GM18507 (cell line): ENCODE measurements at regions not wholly inside any gene's neighbourhood (a gene's known extent, or its start where the extent isn't known, plus 50 kb on each side); places are given as distances from the start of the nearest gene placed in this dataset.
"Not testable (repeated sequence)": the region's sequence is repeated elsewhere in the genome, so short reads cannot be mapped to it uniquely, and the experiment has no call there.

Source experiments
- DNase-seq: peaks from one replicate; pipeline ENCODE4 v3.0.0; 2011; ENCODE audit warnings: low read depth; ENCODE audit not compliant: insufficient read length; ENCODE audit errors: extremely low spot score
- FAIRE-seq: peaks from 2 replicates; lab custom pipeline; 2011; peaks lifted over from hg19 to GRCh38; lab: Jason Lieb, UNC

DNA sequence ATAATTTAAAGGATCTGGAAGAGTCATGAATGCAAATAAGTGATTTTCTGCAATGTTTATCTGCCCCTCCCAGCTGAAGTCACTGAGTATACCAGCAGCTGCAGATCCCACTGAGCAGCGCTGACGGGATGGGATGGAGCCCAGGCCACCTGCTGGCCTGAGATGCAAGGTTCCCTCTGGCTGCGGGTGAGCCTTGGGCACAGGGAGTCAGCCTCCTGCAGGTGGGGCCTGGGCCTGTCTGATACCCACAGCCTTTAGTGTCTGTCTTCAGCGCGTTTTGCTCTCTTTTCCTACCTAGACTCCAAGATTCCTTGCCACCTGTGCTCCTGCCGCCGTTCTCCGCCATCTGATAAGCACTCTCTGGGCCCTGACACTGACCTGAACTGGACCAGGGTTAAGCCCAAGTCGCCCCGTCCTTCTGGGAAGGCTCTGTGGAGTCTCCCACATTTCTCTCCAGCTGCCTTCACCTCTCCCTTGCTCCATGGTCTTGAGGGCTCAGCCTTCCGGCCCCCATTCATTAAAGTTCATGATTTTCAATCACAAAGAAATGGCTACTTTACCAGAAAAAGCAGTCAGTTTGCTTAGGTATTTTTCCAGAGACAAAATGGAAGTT, 223.1 kb upstream of the FAT1 start:
- FAIRE-seq, result no peak
- no peak for DNase-seq

- DNase-seq (no peak), FAIRE-seq (no peak)
Observed at GRCh38 chr4:186948361-186949242, 224.9 kb upstream of the FAT1 start.

GRCh38 chr4:186949847-186950246, 226.2 kb upstream of the FAT1 start:
- FAIRE-seq (no peak), DNase-seq (no peak)

DNA sequence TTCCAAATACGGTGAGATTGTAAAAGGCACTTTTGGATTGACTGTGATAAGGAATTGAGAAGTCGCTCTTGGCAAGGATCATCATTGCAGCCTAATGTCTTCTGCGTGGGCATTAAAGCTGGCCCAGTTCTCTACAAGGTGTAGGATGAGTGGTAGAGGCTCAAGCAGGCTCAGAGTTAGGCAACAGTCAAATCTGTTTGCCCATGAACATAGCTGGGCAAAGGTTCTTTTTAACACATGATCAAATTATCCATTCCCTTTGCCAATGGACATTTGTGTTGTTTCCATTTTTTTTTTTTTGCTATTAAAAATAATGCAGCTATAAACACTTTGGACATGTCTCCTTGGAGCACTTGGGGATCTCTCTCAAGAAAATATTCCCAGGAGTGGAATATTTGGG, 229.1 kb upstream of the FAT1 start:
- DNase-seq (no peak), FAIRE-seq (no peak)

DNA sequence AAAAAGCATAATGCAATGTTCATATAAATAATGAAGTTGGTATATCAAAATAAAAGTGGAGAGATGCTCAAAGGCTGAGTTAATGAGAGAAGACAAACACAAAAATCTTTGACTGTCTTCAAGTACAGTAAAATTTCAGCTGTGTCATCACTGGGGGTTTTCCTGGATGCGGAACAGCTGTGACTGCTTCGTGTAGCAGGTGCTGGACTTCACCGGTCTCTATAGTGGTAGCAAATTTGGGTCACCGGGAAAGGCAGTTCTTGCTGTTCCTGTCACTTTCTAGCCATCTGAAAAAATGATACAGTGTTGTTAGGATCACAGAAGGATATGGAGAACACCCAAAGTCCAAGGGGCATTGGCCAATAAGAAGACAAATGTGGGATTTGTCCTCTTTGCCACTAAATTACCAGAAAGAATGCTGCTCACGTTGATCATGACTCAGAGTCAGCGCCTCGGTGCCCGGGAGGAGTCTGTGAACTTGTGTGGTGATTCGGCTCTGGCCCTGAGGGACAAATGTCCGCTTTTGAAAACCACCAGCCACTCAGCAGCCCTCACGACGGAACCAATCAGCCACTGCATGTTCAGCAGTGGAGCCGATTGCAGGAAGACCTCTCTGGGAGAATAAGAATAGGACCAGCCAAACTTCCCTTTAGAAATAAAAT, 230.1 kb upstream of the FAT1 start:
- no peak for DNase-seq
- FAIRE-seq, result no peak

DNA sequence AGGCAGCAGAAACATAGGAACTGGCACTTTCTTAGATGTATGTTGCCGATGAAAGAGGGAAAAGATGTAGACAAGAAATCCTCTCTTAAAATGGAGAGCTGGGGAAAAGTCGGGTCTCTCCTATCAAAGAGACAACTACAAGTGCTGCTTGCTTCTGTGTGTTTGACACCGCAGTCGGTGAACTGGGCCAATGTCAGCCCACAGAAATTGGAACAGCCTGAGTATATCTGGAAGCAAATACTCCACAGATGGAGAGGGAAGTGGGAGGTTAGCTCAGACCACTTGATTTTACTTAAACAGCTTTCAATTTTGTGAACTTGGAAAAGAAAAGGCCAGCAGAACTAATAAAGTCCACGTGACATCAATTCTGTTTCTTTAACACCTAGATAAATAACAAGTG, 230.9 kb upstream of the FAT1 start:
- no peak for DNase-seq
- no peak for FAIRE-seq

GRCh38 chr4:186954956-186955355, 231.3 kb upstream of the FAT1 start:
- no peak for FAIRE-seq
- DNase-seq, result no peak

DNA sequence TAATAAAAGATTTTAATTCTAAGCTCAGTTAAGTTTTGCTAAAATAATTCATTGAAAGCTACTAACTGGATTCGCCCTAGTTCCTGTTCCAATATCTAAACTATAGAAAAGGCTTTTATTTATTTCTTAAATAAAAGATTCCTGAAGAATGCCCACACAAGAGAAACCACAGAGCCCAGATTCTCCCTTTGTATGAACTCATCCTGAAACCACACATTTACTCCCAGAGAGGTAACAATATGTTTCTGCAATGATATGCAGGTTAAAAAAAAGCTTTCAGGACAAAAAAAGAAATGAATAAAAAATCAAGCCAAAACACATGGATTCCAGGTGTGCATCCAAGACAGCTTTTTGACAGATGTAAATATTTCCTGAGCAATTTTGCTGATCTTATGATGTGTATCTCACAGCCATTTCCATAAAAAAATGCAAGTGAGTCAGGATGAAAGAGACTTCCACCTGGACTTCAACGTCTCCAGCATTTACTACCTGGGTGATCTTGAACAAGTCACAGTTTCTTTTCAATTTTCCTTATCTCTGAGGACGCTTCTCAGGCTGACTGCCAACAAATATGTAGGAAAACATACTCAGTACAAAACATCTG, 234.4 kb upstream of the FAT1 start:
- no peak for DNase-seq

GRCh38 chr4:186958726-186959350, 235.2 kb upstream of the FAT1 start:
- FAIRE-seq (no peak), DNase-seq (no peak)

More for the DNA sequence above, 234.4 kb upstream of the FAT1 start:
- no peak for FAIRE-seq

DNA sequence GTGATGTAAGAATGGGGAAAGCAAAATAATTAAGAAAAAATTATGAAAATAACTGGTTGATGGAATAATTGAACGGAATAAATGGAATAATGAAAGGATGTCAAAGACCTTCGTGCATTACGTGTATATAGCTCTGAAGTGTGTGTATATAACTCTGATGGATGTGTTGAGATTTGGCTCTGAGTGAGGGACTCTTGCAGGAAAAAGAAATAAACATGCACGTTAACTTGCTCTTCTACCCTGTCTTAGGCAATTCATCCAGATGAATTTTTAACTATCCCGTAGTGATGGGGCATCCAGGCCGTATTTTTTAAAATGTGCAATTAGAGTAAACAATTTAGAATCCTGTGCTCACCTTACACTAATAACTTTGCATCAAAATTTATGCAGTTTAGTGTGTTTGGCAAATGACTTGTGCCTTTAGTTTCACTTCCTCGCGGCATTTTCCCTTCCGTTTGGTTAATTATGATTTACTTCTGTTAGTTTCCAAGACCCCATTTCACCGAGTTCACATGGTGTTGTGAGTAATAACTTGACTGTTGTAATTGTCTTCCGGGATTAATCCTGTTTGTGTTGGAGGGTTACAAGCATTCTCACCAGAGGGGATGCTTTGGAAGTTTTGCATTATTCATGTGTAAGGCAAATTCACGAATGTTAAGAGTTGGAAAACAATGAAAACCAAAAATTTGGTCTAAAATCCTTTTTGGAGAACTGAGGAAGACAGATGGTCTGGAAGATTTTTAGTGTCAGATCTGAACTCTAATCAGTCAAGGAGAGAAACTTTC, 256.5 kb upstream of the FAT1 start:
- DNase-seq, result no peak
- FAIRE-seq, result no peak

DNA sequence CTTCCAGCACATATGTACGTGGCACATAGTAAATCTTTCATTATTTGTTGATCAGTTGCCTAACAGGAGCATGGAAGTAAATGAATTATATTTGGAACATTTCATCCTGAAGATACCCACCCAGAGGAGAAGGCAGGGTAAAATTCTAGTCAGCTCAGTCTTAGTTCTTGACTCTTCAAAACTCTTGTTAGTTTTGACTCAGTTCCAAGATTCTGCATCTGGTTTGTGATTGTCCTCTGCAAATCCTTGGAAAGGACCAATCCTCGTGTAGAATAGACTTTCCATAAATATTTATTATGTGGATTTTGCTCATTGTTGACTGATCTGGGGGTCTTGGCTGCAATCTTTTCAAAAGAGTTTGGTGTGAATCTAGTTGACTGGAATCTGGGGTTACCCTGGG, 257.5 kb upstream of the FAT1 start:
- DNase-seq (no peak), FAIRE-seq (no peak)

DNA sequence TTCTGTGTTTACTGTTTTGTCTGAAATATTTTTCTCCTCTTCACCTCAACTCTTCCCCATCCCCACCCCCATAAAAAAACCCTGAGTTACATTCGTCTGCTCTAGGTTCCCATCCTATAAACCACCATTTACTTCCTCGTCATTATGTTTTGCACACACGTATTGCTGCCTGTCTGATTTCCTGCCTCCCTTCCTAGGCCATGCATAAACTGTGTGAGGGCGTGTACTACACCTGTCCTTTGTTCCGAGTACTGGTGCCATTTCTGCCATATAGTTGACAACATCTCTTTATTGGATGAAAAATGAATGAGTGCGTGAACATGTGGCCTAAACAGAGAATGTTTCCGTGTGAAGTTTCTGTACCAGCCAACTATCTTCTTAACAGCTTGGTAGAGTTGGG, 258.5 kb upstream of the FAT1 start:
- no peak for FAIRE-seq
- no peak for DNase-seq

- FAIRE-seq, result no peak
- no peak for DNase-seq
Observed at GRCh38 chr4:186984105-186984644, 260.5 kb upstream of the FAT1 start.

DNA sequence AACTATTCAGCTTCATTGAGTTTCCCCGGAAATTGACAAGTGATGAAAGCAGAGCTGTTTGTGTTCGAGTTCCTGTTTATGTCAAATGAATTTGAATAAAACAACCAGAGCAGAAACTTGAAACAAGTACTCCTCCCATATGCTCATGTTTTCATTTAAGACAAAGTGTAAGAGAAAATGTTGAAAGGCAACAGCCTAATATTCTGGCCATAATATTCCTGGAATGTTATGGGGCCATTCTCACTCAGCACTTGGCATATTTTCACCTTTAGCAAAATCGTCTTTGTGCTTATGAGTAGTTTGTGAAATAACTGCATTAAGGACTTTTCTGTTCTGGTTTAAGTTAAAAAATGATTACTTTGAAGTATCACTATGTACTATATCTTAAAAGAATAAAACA, 276.0 kb upstream of the FAT1 start:
- DNase-seq (no peak), FAIRE-seq (no peak)

GRCh38 chr4:187000281-187000680, 276.6 kb upstream of the FAT1 start:
- FAIRE-seq (no peak), DNase-seq (no peak)

DNA sequence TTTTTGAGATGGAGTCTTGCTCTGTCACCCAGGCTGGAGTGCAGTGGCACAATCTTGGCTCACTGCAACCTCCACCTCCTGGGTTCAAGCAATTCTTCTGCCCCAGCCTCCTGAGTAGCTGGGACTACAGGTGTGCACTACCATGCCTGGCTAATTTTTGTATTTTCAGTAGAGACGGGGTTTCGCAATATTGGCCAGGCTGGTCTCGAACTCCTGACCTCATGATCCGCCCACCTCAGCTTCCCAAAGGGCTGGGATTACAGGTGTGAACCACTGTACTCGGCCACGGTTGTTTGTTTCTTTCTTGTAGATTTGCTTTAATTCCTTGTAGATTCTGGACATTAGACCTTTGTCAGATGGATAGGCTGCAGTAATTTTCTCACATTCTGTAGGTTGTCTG, 278.5 kb upstream of the FAT1 start:
- not testable (repeated sequence) for FAIRE-seq, DNase-seq

- FAIRE-seq (no peak), DNase-seq (no peak)
Observed at GRCh38 chr4:187004628-187005027, 281.0 kb upstream of the FAT1 start.

GRCh38 chr4:187006189-187006618, 282.5 kb upstream of the FAT1 start:
- DNase-seq (no peak), FAIRE-seq (no peak)

DNA sequence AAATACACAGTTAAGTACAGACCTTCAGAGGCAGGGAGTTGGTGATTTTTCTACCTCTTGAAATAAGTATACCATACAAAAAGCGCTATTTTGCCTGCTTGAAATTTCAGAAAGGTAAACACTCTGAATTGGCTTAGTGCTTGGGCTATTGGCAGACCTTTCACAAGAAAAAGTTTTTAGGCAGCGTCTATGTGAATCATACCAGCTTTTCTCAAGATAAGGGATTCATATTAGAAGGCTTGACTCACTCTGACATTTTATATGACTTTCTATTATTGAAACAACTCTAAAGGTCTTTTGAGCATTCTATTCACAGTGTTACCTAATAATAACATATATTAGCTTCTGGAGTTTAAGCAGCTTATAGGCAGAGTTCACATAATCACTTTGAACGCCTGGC, 286.4 kb upstream of the FAT1 start:
- FAIRE-seq, result no peak

More for the DNA sequence above, 286.4 kb upstream of the FAT1 start:
- no peak for DNase-seq
